Psoas muscle (tissue), 7 donors: ENCODE measurements at regions not wholly inside any gene's neighbourhood (a gene's known extent, or its start where the extent isn't known, plus 50 kb on each side); places are given as distances from the start of the nearest gene placed in this dataset.

Source experiments
- ATAC-seq, 4 donors: fragments of 200-7000 bp; cut with Tn5 transposase; one replicate each; pipeline ENCODE4 v1.9.1; 2020; ENCODE audit warnings: moderate library complexity in 3 of 4, mild to moderate bottlenecking in 2 of 4
- DNase-seq, 2 donors: peaks; one replicate each; pipeline ENCODE4 v3.0.0-alpha.2; 2020
- H3K27ac ChIP-seq: fragments of 200-600 bp; one replicate; pipeline ENCODE4 v1.8.0; 2022
- H3K27me3 ChIP-seq, 3 donors: fragments of 200-600 bp in 1 of 3; one replicate each; pipeline versions ENCODE4 v1.6.1 to v1.8.0; 2013 to 2022; ENCODE audit warnings: low read length in 2 of 3, mild to moderate bottlenecking in 2 of 3, moderate library complexity in 1 of 3; ENCODE audit not compliant: insufficient read depth in 3 of 3
- H3K36me3 ChIP-seq, 2 donors: fragments of 200-600 bp in 1 of 2; one replicate each; pipeline versions ENCODE4 v1.6.1 to v1.8.0; 2013 to 2022; ENCODE audit warnings: low read depth in 1 of 2, mild to moderate bottlenecking in 1 of 2, moderate library complexity in 1 of 2; ENCODE audit not compliant: insufficient read depth in 1 of 2
- H3K4me1 ChIP-seq: fragments of 200-600 bp; one replicate; pipeline ENCODE4 v1.8.0; 2022
- H3K4me3 ChIP-seq: fragments of 200-600 bp; one replicate; pipeline ENCODE4 v1.8.0; 2022; ENCODE audit warnings: mild to moderate bottlenecking
- H3K9me3 ChIP-seq: fragments of 200-600 bp; one replicate; pipeline ENCODE4 v1.8.0; 2022
- WGBS, 3 donors: extraction: QIAGEN DNeasy Blood & Tissue Kit; methylation state at CpG; one replicate each; pipeline versions ENCODE4 v1.1.6 to v1.1.7; 2013; 5-methylcytosine and 5-hydroxymethylcytosine counted together
- intact Hi-C, 2 donors: fragments of 100-400 bp; cut with DNase I; formaldehyde crosslinking; loops; one replicate each; pipeline versions ENCODE4 v1.11.0 to v1.14.2; 2022
- TF ChIP-seq, protein P1 (sequence below): fragments of 200-600 bp; IDR thresholded peaks from one replicate; pipeline ENCODE4 v1.8.0; 2022; ENCODE audit warnings: antibody characterized with exemption
- donor health status: healthy with polysubstance abuse.
- donor health status: DM: no; HTN: no; CAD: no; lungs with moderate emphysema.
- donor health status: Bipolar disorder and iron deficiency.
- donor health status: healthy.
- donor health status: DM: yes; HTN: yes; CAD: no.
- donor health status: DM: no; HTN: no; CAD: no.
- donor health status: DM: yes; HTN: yes; CAD: no.

DNA sequence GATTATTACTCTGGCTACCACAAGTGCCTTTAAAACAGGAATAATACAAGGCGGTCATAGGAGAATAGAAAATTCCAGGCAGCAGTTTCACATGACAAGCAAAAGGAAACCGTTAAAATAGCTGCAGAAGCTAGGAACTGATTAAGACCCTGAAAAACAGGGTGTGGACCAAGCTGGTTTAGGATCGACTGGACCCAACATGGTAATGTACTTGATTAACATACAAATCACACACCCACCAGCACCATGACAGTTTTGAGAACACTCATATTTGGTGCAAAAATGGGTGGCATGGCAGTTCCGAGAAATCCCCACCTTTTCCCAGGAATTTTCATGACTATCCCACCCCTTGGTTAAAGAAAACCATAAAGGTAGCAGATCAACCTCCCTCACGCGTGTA is 51.9 kb upstream of the TMEM163 start:
- Histone ChIP-seq H3K36me3 (no peaks in the 10 kb centered on the region), H3K27me3 (no peaks in the 10 kb centered on the region), H3K4me1 (no peaks in the 10 kb centered on the region), H3K27ac (no peak overlapping the region), H3K4me3 (no peak overlapping the region), H3K9me3 (no peaks in the 10 kb centered on the region)
- ATAC-seq (no peak), DNase-seq (no peak)
- TF ChIP-seq, protein P1, sequence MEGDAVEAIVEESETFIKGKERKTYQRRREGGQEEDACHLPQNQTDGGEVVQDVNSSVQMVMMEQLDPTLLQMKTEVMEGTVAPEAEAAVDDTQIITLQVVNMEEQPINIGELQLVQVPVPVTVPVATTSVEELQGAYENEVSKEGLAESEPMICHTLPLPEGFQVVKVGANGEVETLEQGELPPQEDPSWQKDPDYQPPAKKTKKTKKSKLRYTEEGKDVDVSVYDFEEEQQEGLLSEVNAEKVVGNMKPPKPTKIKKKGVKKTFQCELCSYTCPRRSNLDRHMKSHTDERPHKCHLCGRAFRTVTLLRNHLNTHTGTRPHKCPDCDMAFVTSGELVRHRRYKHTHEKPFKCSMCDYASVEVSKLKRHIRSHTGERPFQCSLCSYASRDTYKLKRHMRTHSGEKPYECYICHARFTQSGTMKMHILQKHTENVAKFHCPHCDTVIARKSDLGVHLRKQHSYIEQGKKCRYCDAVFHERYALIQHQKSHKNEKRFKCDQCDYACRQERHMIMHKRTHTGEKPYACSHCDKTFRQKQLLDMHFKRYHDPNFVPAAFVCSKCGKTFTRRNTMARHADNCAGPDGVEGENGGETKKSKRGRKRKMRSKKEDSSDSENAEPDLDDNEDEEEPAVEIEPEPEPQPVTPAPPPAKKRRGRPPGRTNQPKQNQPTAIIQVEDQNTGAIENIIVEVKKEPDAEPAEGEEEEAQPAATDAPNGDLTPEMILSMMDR: no peak
- WGBS, 3 donors: 80 to 87% (median 82%) methylated on average over 6 of the region's 6 CpGs
- intact Hi-C loops: no loop called here

DNA sequence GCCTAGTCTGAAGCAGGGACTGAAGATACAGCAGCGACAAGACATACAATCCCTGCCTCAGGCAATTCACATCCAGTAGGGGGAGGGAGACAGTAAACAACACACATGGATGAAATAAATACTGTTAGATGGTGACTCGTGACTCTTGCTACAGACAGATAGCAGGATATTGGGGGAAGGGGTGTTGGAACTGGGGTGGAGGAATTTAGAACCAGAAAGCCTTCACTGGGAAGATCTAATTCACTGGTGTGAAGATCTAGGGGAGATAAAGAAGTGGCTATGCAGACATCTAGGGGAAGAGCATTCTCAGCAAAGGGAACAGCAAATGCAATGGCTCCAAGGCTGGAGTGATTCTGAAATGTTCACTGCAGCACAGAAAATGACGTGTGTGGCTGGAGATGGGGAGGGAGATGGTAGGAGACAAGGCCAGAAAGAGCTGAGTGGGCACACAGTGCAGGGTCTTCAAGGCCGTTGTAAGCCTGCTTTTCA is 52.6 kb upstream of the TMEM163 start:
- TF ChIP-seq, protein P1: no peak
- intact Hi-C loops: no loop called here

DNA sequence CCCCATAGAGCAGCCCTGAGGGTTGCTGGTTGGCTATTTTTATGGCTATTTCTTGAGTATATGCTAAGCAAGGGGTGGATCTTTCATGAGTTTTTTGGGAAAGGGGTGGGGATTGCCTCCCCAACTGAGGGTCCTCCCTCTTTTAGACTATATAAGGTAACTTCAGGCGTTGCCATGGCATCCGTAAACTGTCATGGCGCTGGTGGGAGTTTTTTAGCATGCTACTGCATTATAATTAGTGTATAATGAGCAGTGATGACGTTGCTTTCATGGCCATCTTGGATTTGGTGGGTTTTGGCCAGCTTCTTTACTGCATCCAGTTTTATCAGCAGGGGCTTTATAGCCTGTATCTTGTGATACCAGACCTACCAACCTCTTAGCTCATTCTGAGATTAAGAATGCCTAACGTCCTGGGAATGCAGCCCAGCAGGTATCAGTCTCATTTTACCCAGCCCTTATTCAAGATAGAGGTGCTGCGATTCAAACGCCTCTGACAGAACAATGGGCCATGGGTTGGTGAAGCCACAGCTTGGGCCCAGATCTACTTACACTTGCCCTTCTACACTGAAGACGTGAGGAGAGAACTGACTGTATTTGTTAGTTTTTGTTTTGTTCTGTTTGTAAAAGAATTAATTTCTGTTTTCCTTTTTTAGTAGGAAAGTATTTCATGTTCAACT is 53.8 kb upstream of the TMEM163 start:
- TF ChIP-seq, protein P1: no peak
- 82 to 88% (median 82%) methylated on average over 8 of the region's 8 CpGs for WGBS, 3 donors
- Histone ChIP-seq H3K4me1 (no peaks in the 10 kb centered on the region), H3K9me3 (no peaks in the 10 kb centered on the region), H3K4me3 (no peak overlapping the region), H3K27me3 (no peaks in the 10 kb centered on the region), H3K27ac (no peak overlapping the region), H3K36me3 (no peaks in the 10 kb centered on the region)
- ATAC-seq: no peak
- DNase-seq: no peak
- intact Hi-C loops: no loop called here

More for the DNA sequence above, 52.6 kb upstream of the TMEM163 start:
- Histone ChIP-seq H3K4me3 (no peak overlapping the region), H3K27me3 (no peaks in the 10 kb centered on the region), H3K36me3 (no peaks in the 10 kb centered on the region), H3K27ac (no peak overlapping the region), H3K4me1 (no peaks in the 10 kb centered on the region), H3K9me3 (no peaks in the 10 kb centered on the region)
- ATAC-seq (no peak), DNase-seq (no peak)
- WGBS, 3 donors: 36 to 43% (median 39%) methylated on average over 4 of the region's 4 CpGs

DNA sequence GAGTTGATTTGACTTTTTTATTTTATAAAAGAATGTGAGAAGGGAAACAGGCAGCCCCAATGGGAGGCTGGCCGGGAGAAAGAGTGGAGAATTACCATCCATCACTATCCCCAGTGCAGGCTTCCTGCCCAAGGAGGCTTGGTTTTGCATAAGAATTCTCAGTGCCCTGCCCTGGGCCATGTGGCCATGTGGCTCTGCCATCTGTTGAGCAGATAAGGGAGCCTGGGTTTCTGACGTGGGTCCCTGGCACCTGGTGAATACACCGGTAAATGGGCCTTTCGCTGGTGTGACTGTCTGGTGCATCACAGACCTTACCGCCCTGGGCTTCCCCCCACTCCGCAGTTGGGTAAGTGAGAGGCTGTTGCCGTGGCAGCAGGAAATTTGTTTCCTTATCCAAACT is 54.5 kb upstream of the TMEM163 start:
- TF ChIP-seq, protein P1: no peak
- Histone ChIP-seq H3K9me3 (no peaks in the 10 kb centered on the region), H3K27ac (no peak overlapping the region), H3K4me3 (no peak overlapping the region), H3K36me3 (no peaks in the 10 kb centered on the region), H3K4me1 (no peaks in the 10 kb centered on the region), H3K27me3 (no peaks in the 10 kb centered on the region)
- ATAC-seq (no peak), DNase-seq (no peak)
- intact Hi-C loops: no loop called here
- WGBS, 3 donors: 58 to 66% (median 59%) methylated on average over 7 of the region's 7 CpGs
